HFFc6 (cell line): ENCODE measurements at regions not wholly inside any gene's neighbourhood (a gene's known extent, or its start where the extent isn't known, plus 50 kb on each side); places are given as distances from the start of the nearest gene placed in this dataset.
"Not testable (repeated sequence)": the region's sequence is repeated elsewhere in the genome, so short reads cannot be mapped to it uniquely, and the experiment has no call there.

ENCODE experiments used
- DNase-seq: peaks from one replicate; pipeline ENCODE4 v3.0.0-alpha.2; 2018
- H3K27ac Mint-ChIP-seq: 2 replicates; pipeline ENCODE4 v1.8.0; 2020; ENCODE audit warnings: mild to moderate bottlenecking, mixed read lengths
- H3K27me3 Mint-ChIP-seq: 2 replicates; pipeline ENCODE4 v1.8.0; 2021; ENCODE audit warnings: mild to moderate bottlenecking, moderate library complexity, mixed read lengths; ENCODE audit not compliant: insufficient read depth
- H3K36me3 Mint-ChIP-seq: 2 replicates; pipeline ENCODE4 v1.8.0; 2021; ENCODE audit warnings: low read depth, mixed read lengths
- H3K4me1 Mint-ChIP-seq: 2 replicates; pipeline ENCODE4 v1.8.0; 2020; ENCODE audit warnings: low read depth, mixed read lengths
- H3K4me3 Mint-ChIP-seq: 2 replicates; pipeline ENCODE4 v1.8.0; 2020; ENCODE audit warnings: mild to moderate bottlenecking, moderate library complexity, mixed read lengths
- H3K9me3 Mint-ChIP-seq: 2 replicates; pipeline ENCODE4 v1.8.0; 2020; ENCODE audit warnings: mild to moderate bottlenecking, mixed read lengths
- CTCF ChIP-seq: fragments of 200-600 bp; sonication (generic); IDR thresholded peaks from 2 replicates; pipeline ENCODE4 v1.5.0; 2021; ENCODE audit warnings: antibody characterized with exemption, mild to moderate bottlenecking

DNA sequence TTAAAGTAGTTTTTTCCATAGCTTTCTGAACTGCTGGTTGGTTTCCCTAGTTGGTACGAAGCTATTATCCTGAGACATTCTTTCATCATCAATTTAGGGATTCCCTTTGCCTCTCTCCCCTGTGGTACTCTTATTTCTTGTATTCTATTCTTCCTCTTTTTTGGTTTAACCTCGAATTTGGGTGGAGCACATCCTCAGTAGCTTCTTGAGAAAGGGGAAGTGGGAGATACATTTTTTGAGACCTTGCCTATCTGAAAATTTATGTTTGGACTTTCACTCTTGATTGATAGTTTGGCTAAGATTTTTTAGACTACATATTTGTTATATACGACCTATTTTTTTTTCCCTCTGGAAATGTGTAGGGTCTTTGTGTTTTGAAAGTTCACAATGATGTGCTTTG lies 121.7 kb upstream of the ZBED5 start:
- no peak overlapping the region for H3K4me3 Mint-ChIP-seq
- H3K27me3 Mint-ChIP-seq: peaks cover 50% of the 10 kb centered on the region
- TF ChIP-seq CTCF: no peak
- no peaks in the 10 kb centered on the region for H3K36me3 Mint-ChIP-seq
- no peak for DNase-seq
- H3K27ac Mint-ChIP-seq: no peak overlapping the region
- no peaks in the 10 kb centered on the region for H3K4me1 Mint-ChIP-seq
- H3K9me3 Mint-ChIP-seq: no peaks in the 10 kb centered on the region

- no peak for DNase-seq
- H3K4me1 Mint-ChIP-seq: no peaks in the 10 kb centered on the region
- no peak overlapping the region for H3K27ac Mint-ChIP-seq
- peaks cover 43% of the 10 kb centered on the region for H3K27me3 Mint-ChIP-seq
- H3K36me3 Mint-ChIP-seq: no peaks in the 10 kb centered on the region
- H3K9me3 Mint-ChIP-seq: no peaks in the 10 kb centered on the region
- TF ChIP-seq CTCF: no peak
- H3K4me3 Mint-ChIP-seq: no peak overlapping the region
These were observed 120.3 kb upstream of the ZBED5 start for GRCh38 chr11:10978198-10978597.

DNA sequence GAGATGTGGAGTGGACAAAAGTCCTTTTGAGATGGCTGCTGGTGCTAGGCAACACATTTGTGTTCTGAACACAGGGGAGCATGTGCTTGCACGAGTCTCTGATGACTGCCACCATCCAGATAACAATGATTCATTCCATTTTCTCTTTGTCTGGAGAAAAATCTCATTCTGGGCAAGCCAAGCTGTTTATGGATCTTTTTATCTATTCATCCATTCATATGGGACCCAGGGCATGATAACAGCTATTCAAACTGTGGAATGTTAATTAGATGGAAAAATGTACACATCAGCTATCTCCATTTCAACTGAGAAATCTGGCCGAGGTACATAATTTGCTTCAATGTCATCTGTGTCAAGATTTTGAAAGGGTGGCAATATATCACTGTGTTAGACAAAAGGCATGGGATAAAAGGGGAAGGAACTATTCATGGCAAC lies 117.5 kb upstream of the ZBED5 start:
- Mint-ChIP-seq H3K27me3 (peaks cover 29% of the 10 kb centered on the region), H3K36me3 (no peaks in the 10 kb centered on the region), H3K4me3 (no peak overlapping the region), H3K4me1 (no peaks in the 10 kb centered on the region), H3K27ac (no peak overlapping the region), H3K9me3 (no peaks in the 10 kb centered on the region)
- no peak for TF ChIP-seq CTCF
- DNase-seq: no peak

DNA sequence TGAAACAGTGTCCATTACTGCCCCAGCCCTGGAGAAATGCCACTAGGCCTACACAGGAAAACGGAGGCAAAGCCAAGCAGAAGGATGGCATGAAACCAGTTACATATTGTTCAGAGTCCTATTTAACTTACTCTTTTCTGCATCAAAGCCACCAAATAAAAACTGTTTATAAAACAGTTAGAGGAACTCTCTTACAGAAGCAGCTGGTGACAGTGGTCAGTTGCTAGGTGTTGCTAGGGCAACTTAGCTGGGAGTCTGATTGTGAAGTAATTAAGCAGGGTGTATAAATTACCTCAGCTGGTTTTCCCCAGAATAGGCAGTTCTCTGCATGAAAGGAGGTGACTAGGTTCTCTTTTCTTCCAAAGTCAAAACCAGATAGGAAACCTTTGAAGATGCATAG lies 115.6 kb upstream of the ZBED5 start:
- H3K4me3 Mint-ChIP-seq: no peak overlapping the region
- no peak overlapping the region for H3K27ac Mint-ChIP-seq
- no peak for TF ChIP-seq CTCF
- H3K27me3 Mint-ChIP-seq: peaks cover 19% of the 10 kb centered on the region
- no peaks in the 10 kb centered on the region for H3K9me3 Mint-ChIP-seq
- no peaks in the 10 kb centered on the region for H3K36me3 Mint-ChIP-seq
- no peaks in the 10 kb centered on the region for H3K4me1 Mint-ChIP-seq
- DNase-seq: no peak

GRCh38 chr11:10970926-10971325 lies 113.1 kb upstream of the ZBED5 start:
- H3K27ac Mint-ChIP-seq: no peak overlapping the region
- H3K9me3 Mint-ChIP-seq: no peaks in the 10 kb centered on the region
- no peak for DNase-seq
- peaks cover 18% of the 10 kb centered on the region for H3K27me3 Mint-ChIP-seq
- H3K4me1 Mint-ChIP-seq: no peaks in the 10 kb centered on the region
- no peak overlapping the region for H3K4me3 Mint-ChIP-seq
- no peak for TF ChIP-seq CTCF
- H3K36me3 Mint-ChIP-seq: no peaks in the 10 kb centered on the region

DNA sequence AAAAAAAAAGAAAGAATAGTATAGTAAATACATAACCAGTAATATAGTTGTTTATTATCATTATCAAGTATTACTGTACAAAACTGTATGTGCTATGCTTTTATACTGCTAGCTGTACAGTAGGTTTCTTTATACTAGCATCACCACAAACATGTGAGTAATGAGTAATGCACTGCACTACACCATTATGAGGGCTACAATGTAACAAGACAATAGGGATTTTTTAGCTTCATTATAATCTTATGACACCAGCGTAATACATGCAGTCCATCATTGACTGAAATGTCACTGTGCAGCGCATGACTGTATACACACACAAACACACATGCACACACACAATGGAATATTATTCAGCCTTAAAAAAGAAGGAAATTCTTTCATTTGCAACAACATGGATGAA lies 111.5 kb upstream of the ZBED5 start:
- H3K36me3 Mint-ChIP-seq: peaks cover 9% of the 10 kb centered on the region
- no peak for DNase-seq
- H3K27me3 Mint-ChIP-seq: peaks cover 26% of the 10 kb centered on the region
- no peaks in the 10 kb centered on the region for H3K4me1 Mint-ChIP-seq
- peaks cover 10% of the 10 kb centered on the region for H3K9me3 Mint-ChIP-seq
- no peak overlapping the region for H3K4me3 Mint-ChIP-seq
- no peak for TF ChIP-seq CTCF
- H3K27ac Mint-ChIP-seq: no peak overlapping the region

GRCh38 chr11:10956884-10957283 lies 99.0 kb upstream of the ZBED5 start:
- not testable (repeated sequence) for H3K4me3 Mint-ChIP-seq, H3K36me3 Mint-ChIP-seq, H3K27ac Mint-ChIP-seq, H3K9me3 Mint-ChIP-seq, DNase-seq, H3K4me1 Mint-ChIP-seq
- H3K27me3 Mint-ChIP-seq: peaks cover 15% of the 10 kb centered on the region
